Muscle layer of duodenum (tissue), 2 donors: ENCODE measurements at regions not wholly inside any gene's neighbourhood (a gene's known extent, or its start where the extent isn't known, plus 50 kb on each side); places are given as distances from the start of the nearest gene placed in this dataset.

Experiments
- H3K27ac ChIP-seq: one replicate; pipeline ENCODE4 v1.7.0; 2013; ENCODE audit warnings: mild to moderate bottlenecking, low read length
- H3K27me3 ChIP-seq: one replicate; pipeline ENCODE4 v1.7.0; 2013; ENCODE audit warnings: low read depth, mild to moderate bottlenecking, control low read depth, low read length
- H3K36me3 ChIP-seq, 2 donors: one replicate each; pipeline ENCODE4 v1.7.0; 2013; ENCODE audit warnings: low read length in 2 of 2, control low read depth in 1 of 2, mild to moderate bottlenecking in 1 of 2; ENCODE audit not compliant: insufficient read depth in 2 of 2, control insufficient read depth in 1 of 2
- H3K4me1 ChIP-seq, 2 donors: one replicate each; pipeline ENCODE4 v1.7.0; 2013; ENCODE audit warnings: low read length in 2 of 2, mild to moderate bottlenecking in 2 of 2, control low read depth in 1 of 2, moderate library complexity in 1 of 2; ENCODE audit not compliant: insufficient read depth in 2 of 2, control insufficient read depth in 1 of 2
- H3K4me3 ChIP-seq, 2 donors: one replicate each; pipeline ENCODE4 v1.7.0; 2013; ENCODE audit warnings: low read length in 2 of 2, low read depth in 1 of 2, mild to moderate bottlenecking in 1 of 2
- H3K9me3 ChIP-seq, 2 donors: one replicate each; pipeline ENCODE4 v1.7.0; 2013; ENCODE audit warnings: low read length in 2 of 2, control low read depth in 1 of 2, mild to moderate bottlenecking in 1 of 2; ENCODE audit not compliant: control insufficient read depth in 1 of 2
- donor health status: healthy.

- no peaks in the 10 kb centered on the region for H3K9me3 ChIP-seq
- no peaks in the 10 kb centered on the region for H3K36me3 ChIP-seq
- H3K4me1 ChIP-seq = no peaks in the 10 kb centered on the region
- H3K27ac ChIP-seq = no peak overlapping the region
- H3K4me3 ChIP-seq = no peak overlapping the region
- H3K27me3 ChIP-seq = no peaks in the 10 kb centered on the region
Measured at GRCh38 chr12:28870839-28871440, 278.1 kb upstream of the FAR2 start.

- no peak overlapping the region for H3K27ac ChIP-seq
- no peaks in the 10 kb centered on the region for H3K27me3 ChIP-seq
- no peaks in the 10 kb centered on the region for H3K36me3 ChIP-seq
- no peaks in the 10 kb centered on the region for H3K9me3 ChIP-seq
- H3K4me3 ChIP-seq = no peak overlapping the region
- H3K4me1 ChIP-seq = no peaks in the 10 kb centered on the region
Measured at GRCh38 chr12:28872654-28873268, 276.3 kb upstream of the FAR2 start.

GRCh38 chr12:28874758-28875157, 274.3 kb upstream of the FAR2 start:
- Histone ChIP-seq H3K9me3 (no peaks in the 10 kb centered on the region), H3K4me3 (no peak overlapping the region), H3K27me3 (no peaks in the 10 kb centered on the region), H3K27ac (no peak overlapping the region), H3K36me3 (no peaks in the 10 kb centered on the region), H3K4me1 (no peaks in the 10 kb centered on the region)

- Histone ChIP-seq H3K36me3 (no peaks in the 10 kb centered on the region), H3K4me3 (no peak overlapping the region), H3K27ac (no peak overlapping the region), H3K9me3 (no peaks in the 10 kb centered on the region), H3K27me3 (no peaks in the 10 kb centered on the region), H3K4me1 (no peaks in the 10 kb centered on the region)
Measured at GRCh38 chr12:28876196-28876798, 272.8 kb upstream of the FAR2 start.

- H3K27me3 ChIP-seq = no peaks in the 10 kb centered on the region
- no peak overlapping the region for H3K27ac ChIP-seq
- no peak overlapping the region for H3K4me3 ChIP-seq
- H3K36me3 ChIP-seq = no peaks in the 10 kb centered on the region
- H3K4me1 ChIP-seq = no peaks in the 10 kb centered on the region
- no peaks in the 10 kb centered on the region for H3K9me3 ChIP-seq
Measured at GRCh38 chr12:28877854-28878253, 271.2 kb upstream of the FAR2 start.

GRCh38 chr12:28878629-28879028, 270.4 kb upstream of the FAR2 start:
- Histone ChIP-seq H3K27me3 (no peaks in the 10 kb centered on the region), H3K27ac (no peak overlapping the region), H3K4me1 (no peaks in the 10 kb centered on the region), H3K9me3 (no peaks in the 10 kb centered on the region), H3K4me3 (no peak overlapping the region), H3K36me3 (no peaks in the 10 kb centered on the region)

GRCh38 chr12:28879379-28879778, 269.7 kb upstream of the FAR2 start:
- no peak overlapping the region for H3K27ac ChIP-seq
- H3K4me3 ChIP-seq = no peak overlapping the region
- H3K27me3 ChIP-seq = no peaks in the 10 kb centered on the region
- no peaks in the 10 kb centered on the region for H3K36me3 ChIP-seq
- H3K4me1 ChIP-seq = no peaks in the 10 kb centered on the region
- H3K9me3 ChIP-seq = no peaks in the 10 kb centered on the region

GRCh38 chr12:28882444-28882843, 266.6 kb upstream of the FAR2 start:
- H3K9me3 ChIP-seq = no peaks in the 10 kb centered on the region
- no peaks in the 10 kb centered on the region for H3K27me3 ChIP-seq
- no peak overlapping the region for H3K27ac ChIP-seq
- no peak overlapping the region for H3K4me3 ChIP-seq
- H3K4me1 ChIP-seq = peaks cover 0 to 5% of the 10 kb centered on the region in 2 donors
- no peaks in the 10 kb centered on the region for H3K36me3 ChIP-seq

GRCh38 chr12:28883406-28883997, 265.6 kb upstream of the FAR2 start:
- Histone ChIP-seq H3K36me3 (no peaks in the 10 kb centered on the region), H3K4me1 (peaks cover 0 to 7% of the 10 kb centered on the region in 2 donors), H3K27me3 (no peaks in the 10 kb centered on the region), H3K27ac (no peak overlapping the region), H3K4me3 (no peak overlapping the region), H3K9me3 (no peaks in the 10 kb centered on the region)

GRCh38 chr12:28884904-28885679, 264.0 kb upstream of the FAR2 start:
- no peak overlapping the region for H3K27ac ChIP-seq

GRCh38 chr12:28885928-28886327, 263.1 kb upstream of the FAR2 start:
- peaks cover 0 to 7% of the 10 kb centered on the region in 2 donors for H3K4me1 ChIP-seq
- no peaks in the 10 kb centered on the region for H3K36me3 ChIP-seq
- no peak overlapping the region for H3K27ac ChIP-seq
- H3K4me3 ChIP-seq = no peak overlapping the region
- H3K9me3 ChIP-seq = no peaks in the 10 kb centered on the region
- H3K27me3 ChIP-seq = no peaks in the 10 kb centered on the region

More at GRCh38 chr12:28884904-28885679, 264.0 kb upstream of the FAR2 start:
- H3K36me3 ChIP-seq = no peaks in the 10 kb centered on the region
- peaks cover 0 to 7% of the 10 kb centered on the region in 2 donors for H3K4me1 ChIP-seq
- H3K9me3 ChIP-seq = no peaks in the 10 kb centered on the region
- no peak overlapping the region for H3K4me3 ChIP-seq
- H3K27me3 ChIP-seq = no peaks in the 10 kb centered on the region
